DND-41 (cell line): ENCODE measurements at regions not wholly inside any gene's neighbourhood (a gene's known extent, or its start where the extent isn't known, plus 50 kb on each side); places are given as distances from the start of the nearest gene placed in this dataset.

Experiments
- ATAC-seq: fragments of 200-7000 bp; cut with Tn5 transposase; 3 replicates; pipeline ENCODE4 v1.9.1; 2021; ENCODE audit warnings: low read depth; ENCODE audit not compliant: insufficient read depth
- DNase-seq: peaks from one replicate; pipeline ENCODE4 v3.0.0-alpha.2; 2020
- H2AFZ ChIP-seq: 2 replicates; pipeline ENCODE4 v1.6.0; 2012; ENCODE audit warnings: low read depth, low read length
- H3K27ac ChIP-seq: 2 replicates; pipeline ENCODE4 v1.5.1; 2012; ENCODE audit warnings: low read length, inconsistent platforms
- H3K27me3 ChIP-seq: fragments of 200-600 bp; sonication (generic); 2 replicates; pipeline ENCODE4 v1.6.0; 2012; ENCODE audit warnings: low read length, mild to moderate bottlenecking, inconsistent platforms; ENCODE audit not compliant: insufficient read depth, poor library complexity
- H3K36me3 ChIP-seq: 2 replicates; pipeline ENCODE4 v1.5.1; 2012; ENCODE audit warnings: low read length, inconsistent platforms; ENCODE audit not compliant: insufficient read depth
- H3K4me1 ChIP-seq: 2 replicates; pipeline ENCODE4 v1.5.1; 2012; ENCODE audit warnings: mild to moderate bottlenecking, low read length; ENCODE audit not compliant: insufficient read depth
- H3K4me2 ChIP-seq: 2 replicates; pipeline ENCODE4 v1.6.0; 2012; ENCODE audit warnings: mild to moderate bottlenecking, moderate library complexity, low read length, inconsistent platforms; ENCODE audit not compliant: insufficient read depth
- H3K4me3 ChIP-seq, 2 experiments: fragments of 200-600 bp in 1 of 2; shearing (Covaris generic) in 1 of 2; 2 replicates each; pipeline ENCODE4 v1.5.1; 2012 to 2016; ENCODE audit warnings: inconsistent platforms in 2 of 2, low read length in 2 of 2, mild to moderate bottlenecking in 2 of 2, low read depth in 1 of 2, moderate library complexity in 1 of 2
- H3K79me2 ChIP-seq: 2 replicates; pipeline ENCODE4 v1.6.0; 2012; ENCODE audit warnings: low read length, inconsistent platforms; ENCODE audit not compliant: insufficient read depth
- H3K9ac ChIP-seq: 2 replicates; pipeline ENCODE4 v1.6.0; 2012; ENCODE audit warnings: low read depth, mild to moderate bottlenecking, inconsistent platforms, low read length, moderate library complexity
- H3K9me3 ChIP-seq: 2 replicates; pipeline ENCODE4 v1.5.1; 2012; ENCODE audit warnings: low read length, moderate library complexity, mild to moderate bottlenecking, inconsistent platforms; ENCODE audit not compliant: insufficient read depth, severe bottlenecking
- H4K20me1 ChIP-seq: 2 replicates; pipeline ENCODE4 v1.6.0; 2012; ENCODE audit warnings: low read length; ENCODE audit not compliant: insufficient read depth
- CTCF ChIP-seq: IDR thresholded peaks from 2 replicates; pipeline ENCODE4 v1.5.1; 2012; ENCODE audit warnings: borderline replicate concordance, low read length, moderate library complexity, mild to moderate bottlenecking; ENCODE audit not compliant: poor library complexity, severe bottlenecking; ENCODE audit errors: extremely low read depth
- EZH2 ChIP-seq: IDR thresholded peaks from 3 replicates; pipeline ENCODE4 v1.6.1; 2012; ENCODE audit warnings: borderline replicate concordance, low read depth, mild to moderate bottlenecking, moderate library complexity, low read length, inconsistent platforms; ENCODE audit not compliant: severe bottlenecking

GRCh38 chr9:118271331-118271730 lies 567.1 kb downstream of the TLR4 start:
- ATAC-seq, result no peak
- no peak for DNase-seq
- H3K36me3 ChIP-seq, result no peaks in the 10 kb centered on the region
- no peak overlapping the region for H3K27ac ChIP-seq
- H3K4me2 ChIP-seq, result no peak overlapping the region
- H3K4me3 ChIP-seq, result no peak overlapping the region
- TF ChIP-seq EZH2, result no peak
- no peak for TF ChIP-seq CTCF
- H3K27me3 ChIP-seq, result no peaks in the 10 kb centered on the region
- no peak overlapping the region for H2AFZ ChIP-seq
- H3K79me2 ChIP-seq, result no peaks in the 10 kb centered on the region
- H3K9me3 ChIP-seq, result no peaks in the 10 kb centered on the region
- H3K4me1 ChIP-seq, result no peaks in the 10 kb centered on the region
- H4K20me1 ChIP-seq, result no peaks in the 10 kb centered on the region
- no peak overlapping the region for H3K9ac ChIP-seq

DNA sequence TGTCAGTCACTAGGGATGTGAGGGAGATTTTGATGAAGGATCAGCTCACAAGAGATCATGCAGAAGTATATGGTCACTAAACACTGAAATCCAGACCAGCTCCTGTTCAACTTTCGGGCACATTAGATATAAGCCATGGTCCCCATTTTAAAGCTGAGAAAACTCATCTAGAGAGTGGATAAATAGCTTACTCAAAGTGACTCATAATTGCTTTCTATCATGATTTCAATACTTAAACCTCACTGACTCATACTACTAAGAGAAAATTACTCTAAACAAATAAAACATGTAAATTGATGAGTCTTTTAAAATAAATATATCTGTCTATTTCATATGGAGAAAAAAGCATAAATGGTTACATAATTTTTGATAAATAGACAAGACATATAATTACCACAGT lies 567.7 kb downstream of the TLR4 start:
- H3K4me1 ChIP-seq, result no peaks in the 10 kb centered on the region
- H3K36me3 ChIP-seq, result no peaks in the 10 kb centered on the region
- no peak for ATAC-seq
- H3K27me3 ChIP-seq, result no peaks in the 10 kb centered on the region
- no peaks in the 10 kb centered on the region for H3K9me3 ChIP-seq
- H3K4me3 ChIP-seq, result no peak overlapping the region
- H3K9ac ChIP-seq, result no peak overlapping the region
- H3K79me2 ChIP-seq, result no peaks in the 10 kb centered on the region
- no peak for TF ChIP-seq CTCF
- no peak for TF ChIP-seq EZH2
- no peak overlapping the region for H3K27ac ChIP-seq
- H2AFZ ChIP-seq, result no peak overlapping the region
- no peak for DNase-seq
- no peak overlapping the region for H3K4me2 ChIP-seq
- H4K20me1 ChIP-seq, result no peaks in the 10 kb centered on the region

- H3K4me2 ChIP-seq, result no peak overlapping the region
- ATAC-seq, result no peak
Observed at GRCh38 chr9:118273048-118273447, 568.8 kb downstream of the TLR4 start.

More at GRCh38 chr9:118273048-118273447, 568.8 kb downstream of the TLR4 start:
- H3K4me3 ChIP-seq, result no peak overlapping the region
- H3K9me3 ChIP-seq, result no peaks in the 10 kb centered on the region
- H3K27ac ChIP-seq, result no peak overlapping the region
- TF ChIP-seq CTCF (no peak), EZH2 (no peak)
- no peak for DNase-seq
- no peak overlapping the region for H2AFZ ChIP-seq
- H3K27me3 ChIP-seq, result no peaks in the 10 kb centered on the region
- H3K36me3 ChIP-seq, result no peaks in the 10 kb centered on the region
- no peak overlapping the region for H3K9ac ChIP-seq
- no peaks in the 10 kb centered on the region for H3K4me1 ChIP-seq
- no peaks in the 10 kb centered on the region for H3K79me2 ChIP-seq
- H4K20me1 ChIP-seq, result no peaks in the 10 kb centered on the region
